Mesothelial cell of epicardium (in vitro differentiated cells): ENCODE measurements at regions not wholly inside any gene's neighbourhood (a gene's known extent, or its start where the extent isn't known, plus 50 kb on each side); places are given as distances from the start of the nearest gene placed in this dataset.

Experiments used
- DNase-seq, 2 experiments: peaks; one replicate each; pipeline ENCODE4 v3.0.0; 2021; ENCODE audit warnings: low spot score in 2 of 2; ENCODE audit not compliant: unreplicated experiment in 2 of 2
- H3K27ac Mint-ChIP-seq: 2 replicates; pipeline ENCODE4 v1.8.0; 2021; ENCODE audit warnings: mixed read lengths
- H3K27me3 Mint-ChIP-seq: 2 replicates; pipeline ENCODE4 v1.8.0; 2021; ENCODE audit warnings: low read depth, mixed read lengths
- H3K36me3 Mint-ChIP-seq: 2 replicates; pipeline ENCODE4 v1.8.0; 2021; ENCODE audit warnings: mixed read lengths
- H3K4me1 Mint-ChIP-seq: 2 replicates; pipeline ENCODE4 v1.8.0; 2021; ENCODE audit warnings: mixed read lengths
- H3K4me3 Mint-ChIP-seq: 2 replicates; pipeline ENCODE4 v1.8.0; 2021; ENCODE audit warnings: mild to moderate bottlenecking, moderate library complexity, mixed read lengths
- H3K9me3 Mint-ChIP-seq: 2 replicates; pipeline ENCODE4 v1.8.0; 2021; ENCODE audit warnings: mixed read lengths
- TF ChIP-seq, protein P1 (sequence below): fragments of 200-600 bp; sonication (generic); IDR thresholded peaks from one replicate; pipeline ENCODE4 v1.5.0; 2021; ENCODE audit warnings: antibody characterized with exemption; ENCODE audit not compliant: unreplicated experiment

DNA sequence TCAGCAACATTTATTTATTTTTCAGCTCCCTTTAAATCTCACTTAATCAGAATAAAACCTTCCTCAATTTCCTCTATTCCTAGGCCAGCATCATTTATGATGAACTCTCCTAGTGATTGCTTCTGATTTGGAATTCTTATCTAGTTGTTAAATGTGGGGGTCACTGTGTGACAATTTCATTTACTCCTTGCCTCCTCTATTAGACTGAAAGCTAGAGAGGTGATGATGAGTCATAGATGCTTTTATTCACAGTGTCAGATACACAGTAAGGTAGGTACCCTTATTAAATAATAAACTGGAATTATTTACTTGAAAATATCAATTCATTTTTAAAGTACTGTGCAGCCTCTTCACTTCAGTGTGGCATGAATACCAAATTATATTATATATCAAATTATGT is 960.6 kb downstream of the MAT2B start:
- no peaks in the 10 kb centered on the region for H3K36me3 Mint-ChIP-seq
- no peaks in the 10 kb centered on the region for H3K9me3 Mint-ChIP-seq
- peaks cover 2% of the 10 kb centered on the region for H3K4me1 Mint-ChIP-seq
- H3K27me3 Mint-ChIP-seq: no peaks in the 10 kb centered on the region
- TF ChIP-seq, protein P1, sequence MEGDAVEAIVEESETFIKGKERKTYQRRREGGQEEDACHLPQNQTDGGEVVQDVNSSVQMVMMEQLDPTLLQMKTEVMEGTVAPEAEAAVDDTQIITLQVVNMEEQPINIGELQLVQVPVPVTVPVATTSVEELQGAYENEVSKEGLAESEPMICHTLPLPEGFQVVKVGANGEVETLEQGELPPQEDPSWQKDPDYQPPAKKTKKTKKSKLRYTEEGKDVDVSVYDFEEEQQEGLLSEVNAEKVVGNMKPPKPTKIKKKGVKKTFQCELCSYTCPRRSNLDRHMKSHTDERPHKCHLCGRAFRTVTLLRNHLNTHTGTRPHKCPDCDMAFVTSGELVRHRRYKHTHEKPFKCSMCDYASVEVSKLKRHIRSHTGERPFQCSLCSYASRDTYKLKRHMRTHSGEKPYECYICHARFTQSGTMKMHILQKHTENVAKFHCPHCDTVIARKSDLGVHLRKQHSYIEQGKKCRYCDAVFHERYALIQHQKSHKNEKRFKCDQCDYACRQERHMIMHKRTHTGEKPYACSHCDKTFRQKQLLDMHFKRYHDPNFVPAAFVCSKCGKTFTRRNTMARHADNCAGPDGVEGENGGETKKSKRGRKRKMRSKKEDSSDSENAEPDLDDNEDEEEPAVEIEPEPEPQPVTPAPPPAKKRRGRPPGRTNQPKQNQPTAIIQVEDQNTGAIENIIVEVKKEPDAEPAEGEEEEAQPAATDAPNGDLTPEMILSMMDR: no peak
- H3K4me3 Mint-ChIP-seq: no peak overlapping the region
- DNase-seq: no peak
- no peak overlapping the region for H3K27ac Mint-ChIP-seq

DNA sequence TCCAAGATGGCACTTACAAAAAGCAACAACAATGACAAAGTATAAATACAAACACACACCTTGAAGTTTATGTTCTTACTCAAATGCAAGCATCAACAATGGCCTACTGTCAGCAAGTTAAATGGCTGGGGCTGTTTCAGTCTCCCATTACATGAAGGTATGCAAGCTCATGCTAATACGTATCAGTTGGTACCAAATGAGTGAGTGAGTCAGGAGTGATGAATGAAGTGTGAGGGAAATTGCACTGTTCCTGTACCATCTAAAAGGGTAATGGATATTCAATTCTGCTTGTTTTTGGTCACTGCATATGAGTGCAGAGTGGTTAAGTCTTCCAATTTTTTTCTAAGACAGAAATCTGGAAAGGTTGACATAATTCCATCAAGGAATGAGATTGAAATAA is 964.9 kb downstream of the MAT2B start:
- no peak overlapping the region for H3K27ac Mint-ChIP-seq
- no peak overlapping the region for H3K4me3 Mint-ChIP-seq
- H3K4me1 Mint-ChIP-seq: peaks cover 2% of the 10 kb centered on the region
- TF ChIP-seq, protein P1: no peak
- H3K36me3 Mint-ChIP-seq: no peaks in the 10 kb centered on the region
- no peak for DNase-seq
- peaks cover 7% of the 10 kb centered on the region for H3K9me3 Mint-ChIP-seq
- H3K27me3 Mint-ChIP-seq: peaks cover 1% of the 10 kb centered on the region

DNA sequence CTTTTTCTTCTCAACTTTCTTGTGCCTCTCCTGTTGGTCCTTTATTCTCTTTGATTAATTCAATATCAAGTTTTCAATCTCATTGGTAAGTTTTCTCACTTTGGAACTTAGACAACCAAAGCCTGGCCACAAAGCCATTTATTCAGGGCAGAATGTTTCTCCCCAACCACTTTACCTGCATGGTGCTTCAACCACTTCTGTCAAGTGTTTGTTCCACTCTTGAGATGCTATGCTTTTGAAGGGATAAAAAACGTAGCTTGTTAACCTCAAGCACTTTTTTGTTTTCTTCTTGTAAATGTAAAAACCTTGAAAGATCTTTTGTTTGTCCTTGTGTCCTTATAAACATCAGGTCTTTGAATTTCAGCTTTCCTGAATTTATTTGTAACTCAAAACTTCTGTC is 966.7 kb downstream of the MAT2B start:
- Mint-ChIP-seq H3K4me1 (peaks cover 2% of the 10 kb centered on the region), H3K27me3 (peaks cover 1% of the 10 kb centered on the region), H3K9me3 (peaks cover 7% of the 10 kb centered on the region), H3K27ac (no peak overlapping the region), H3K36me3 (no peaks in the 10 kb centered on the region), H3K4me3 (no peak overlapping the region)
- no peak for DNase-seq
- TF ChIP-seq, protein P1: no peak

DNA sequence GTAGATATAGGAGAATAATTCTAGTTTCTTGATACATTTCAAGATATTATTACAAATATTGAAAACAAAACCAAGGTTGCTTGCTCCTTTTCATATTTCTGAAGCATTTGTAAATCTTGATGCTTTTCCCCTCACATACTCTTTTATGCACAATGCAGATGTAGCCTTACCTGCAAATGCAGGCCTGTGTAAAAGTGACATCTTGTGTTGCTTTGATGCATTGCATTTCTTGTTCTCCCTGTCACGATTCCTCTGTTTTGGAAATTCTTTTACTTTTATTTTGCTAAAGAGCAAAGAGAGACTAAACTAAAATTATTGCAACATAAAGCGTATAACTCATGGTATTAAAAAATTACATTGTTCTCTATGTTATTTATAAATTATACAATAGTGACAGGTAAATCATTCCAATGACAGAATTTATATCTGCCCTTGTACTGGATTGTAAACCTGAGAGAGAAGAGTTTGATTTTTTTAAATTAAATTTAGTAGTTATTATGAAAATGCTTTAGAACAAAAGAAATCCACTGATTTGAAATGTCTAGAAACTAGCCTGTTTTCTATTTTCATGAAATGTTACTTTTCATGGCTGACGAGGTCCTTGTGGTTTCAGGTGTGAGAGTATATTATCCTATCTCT is 970.0 kb downstream of the MAT2B start:
- no peak overlapping the region for H3K4me3 Mint-ChIP-seq

DNA sequence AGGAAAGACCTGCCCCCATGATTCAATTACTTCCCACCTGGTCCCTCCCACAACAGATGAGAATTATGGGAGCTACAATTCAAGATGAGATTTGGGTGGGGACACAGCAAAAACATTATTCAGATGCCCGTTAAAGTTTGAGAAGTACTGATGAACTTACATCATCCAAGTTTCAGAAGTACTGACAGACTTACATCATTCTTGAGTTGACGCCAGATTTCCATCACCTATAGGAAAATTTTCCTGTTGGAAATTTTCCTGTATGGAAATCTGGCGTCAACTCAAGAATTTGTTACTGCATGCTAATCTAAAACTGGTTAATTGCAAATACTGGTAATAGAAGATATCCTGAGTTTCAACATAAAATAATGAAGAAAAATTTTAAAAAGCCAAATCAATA is 975.9 kb downstream of the MAT2B start:
- H3K27me3 Mint-ChIP-seq: peaks cover 2% of the 10 kb centered on the region
- H3K9me3 Mint-ChIP-seq: peaks cover 4% of the 10 kb centered on the region

More for the DNA sequence above, 970.0 kb downstream of the MAT2B start:
- DNase-seq: no peak
- peaks cover 1% of the 10 kb centered on the region for H3K27me3 Mint-ChIP-seq
- H3K9me3 Mint-ChIP-seq: peaks cover 7% of the 10 kb centered on the region
- TF ChIP-seq, protein P1: no peak
- peaks cover 2% of the 10 kb centered on the region for H3K4me1 Mint-ChIP-seq
- no peak overlapping the region for H3K27ac Mint-ChIP-seq
- H3K36me3 Mint-ChIP-seq: no peaks in the 10 kb centered on the region

More for the DNA sequence above, 975.9 kb downstream of the MAT2B start:
- TF ChIP-seq, protein P1: no peak
- Mint-ChIP-seq H3K4me3 (no peak overlapping the region), H3K27ac (no peak overlapping the region), H3K36me3 (no peaks in the 10 kb centered on the region), H3K4me1 (no peaks in the 10 kb centered on the region)
- DNase-seq: no peak
